Activated CD4-positive, alpha-beta T cell treated with anti-CD3 and anti-CD28 coated beads for 36 hours (primary cell): ENCODE measurements at regions not wholly inside any gene's neighbourhood (a gene's known extent, or its start where the extent isn't known, plus 50 kb on each side); places are given as distances from the start of the nearest gene placed in this dataset.
A peak's percentile ranks its signal among the peaks of the same experiment; 100 is the strongest.

Source experiments
- ATAC-seq: fragments of 200-7000 bp; cut with Tn5 transposase; one replicate; pipeline ENCODE4 v1.10.0; 2021; ENCODE audit warnings: mild to moderate bottlenecking, moderate library complexity
- CTCF ChIA-PET: fragments of 350-600 bp; sonication (Branson Sonifier 250); formaldehyde crosslinking; loops from one replicate; lab custom pipeline; 2021; ENCODE audit warnings: antibody characterized with exemption; lab: Charles Lee
- POLR2A ChIA-PET: fragments of 350-600 bp; sonication (Branson Sonifier 250); formaldehyde crosslinking; loops from one replicate; lab custom pipeline; 2021; ENCODE audit warnings: antibody characterized with exemption, inconsistent platforms; lab: Charles Lee
- DNase-seq: peaks from one replicate; pipeline ENCODE4 v3.0.0-alpha.2; 2020
- H3K27ac Mint-ChIP-seq: one replicate; pipeline ENCODE4 v1.8.0; 2021; ENCODE audit warnings: mixed read lengths
- H3K27me3 Mint-ChIP-seq: one replicate; pipeline ENCODE4 v1.8.0; 2021; ENCODE audit warnings: mixed read lengths
- H3K36me3 Mint-ChIP-seq: one replicate; pipeline ENCODE4 v1.8.0; 2021; ENCODE audit warnings: low read depth, mixed read lengths
- H3K4me1 Mint-ChIP-seq: one replicate; pipeline ENCODE4 v1.8.0; 2021; ENCODE audit warnings: mixed read lengths
- H3K4me3 Mint-ChIP-seq: one replicate; pipeline ENCODE4 v1.8.0; 2021; ENCODE audit warnings: mild to moderate bottlenecking, moderate library complexity, mixed read lengths
- H3K9me3 Mint-ChIP-seq: one replicate; pipeline ENCODE4 v1.8.0; 2021; ENCODE audit warnings: low read depth, mixed read lengths
- intact Hi-C, 2 experiments: fragments of 100-400 bp; cut with DNase I in 1 of 2; cut with micrococcal nuclease in 1 of 2; formaldehyde crosslinking; loops; one replicate each; pipeline versions ENCODE4 v1.14.2 to v1.15.1; 2022 to 2024; cut with DNase I, micrococcal nuclease

- H3K4me1 Mint-ChIP-seq, result no peaks in the 10 kb centered on the region
- no peaks in the 10 kb centered on the region for H3K36me3 Mint-ChIP-seq
- no peaks in the 10 kb centered on the region for H3K9me3 Mint-ChIP-seq
- ATAC-seq (no peak), DNase-seq (no peak)
- no peak overlapping the region for H3K4me3 Mint-ChIP-seq
- intact Hi-C loops, result loop anchor here (10.0 kb wide), 3 partner anchors 45 to 1965 kb away; no protein-coding TSS in a partner anchor
- POLR2A ChIA-PET, result no interaction called here
- peaks cover 10% of the 10 kb centered on the region for H3K27me3 Mint-ChIP-seq
- CTCF ChIA-PET, result interaction anchor here (2.0 kb wide), 1 partner anchor 10 kb away, joined by 5 read pairs; no protein-coding TSS in a partner anchor
- no peak overlapping the region for H3K27ac Mint-ChIP-seq
Measured at GRCh38 chr15:95269242-95270183, 1038.2 kb downstream of the MCTP2 start.

- intact Hi-C loops, result loop anchor here in 1 of 2 experiments (10.0 kb wide), 1 partner anchor 49 kb away; no protein-coding TSS in a partner anchor
- ATAC-seq (no peak), DNase-seq (no peak)
- ChIA-PET CTCF (no interaction called here), POLR2A (no interaction called here)
- no peaks in the 10 kb centered on the region for H3K4me1 Mint-ChIP-seq
- no peak overlapping the region for H3K27ac Mint-ChIP-seq
- H3K4me3 Mint-ChIP-seq, result no peak overlapping the region
- peaks cover 9% of the 10 kb centered on the region for H3K27me3 Mint-ChIP-seq
- no peaks in the 10 kb centered on the region for H3K36me3 Mint-ChIP-seq
- H3K9me3 Mint-ChIP-seq, result no peaks in the 10 kb centered on the region
Measured at GRCh38 chr15:95274101-95274500, 1042.7 kb downstream of the MCTP2 start.

GRCh38 chr15:95277266-95277665, 1045.9 kb downstream of the MCTP2 start:
- H3K27ac Mint-ChIP-seq, result no peak overlapping the region

GRCh38 chr15:95278532-95279245, 1047.3 kb downstream of the MCTP2 start:
- Mint-ChIP-seq H3K27ac (no peak overlapping the region), H3K4me3 (no peak overlapping the region), H3K9me3 (no peaks in the 10 kb centered on the region), H3K4me1 (no peaks in the 10 kb centered on the region), H3K27me3 (peaks cover 11% of the 10 kb centered on the region), H3K36me3 (no peaks in the 10 kb centered on the region)
- ChIA-PET POLR2A (no interaction called here), CTCF (no interaction called here)
- ATAC-seq (no peak), DNase-seq (no peak)
- intact Hi-C loops, result loop anchor here in 1 of 2 experiments (10.0 kb wide), 1 partner anchor 54 kb away; no protein-coding TSS in a partner anchor

More at GRCh38 chr15:95277266-95277665, 1045.9 kb downstream of the MCTP2 start:
- H3K9me3 Mint-ChIP-seq, result no peaks in the 10 kb centered on the region
- no peak for ATAC-seq
- no peak overlapping the region for H3K4me3 Mint-ChIP-seq
- no peaks in the 10 kb centered on the region for H3K4me1 Mint-ChIP-seq
- no peak for DNase-seq
- H3K27me3 Mint-ChIP-seq, result peaks cover 14% of the 10 kb centered on the region
- CTCF ChIA-PET, result interaction anchor here (0.6 to 1.5 kb wide), 2 partner anchors 13 to 207 kb away, joined by 3 to 6 read pairs; no protein-coding TSS in a partner anchor
- POLR2A ChIA-PET, result no interaction called here
- intact Hi-C loops, result loop anchor here in 1 of 2 experiments (10.0 kb wide), 1 partner anchor 52 kb away; no protein-coding TSS in a partner anchor
- no peaks in the 10 kb centered on the region for H3K36me3 Mint-ChIP-seq

- ChIA-PET POLR2A (no interaction called here), CTCF (interaction anchor here (0.6 to 1.8 kb wide), 2 partner anchors 19 to 681 kb away, joined by 3 to 4 read pairs; no protein-coding TSS in a partner anchor)
- Mint-ChIP-seq H3K27me3 (peaks cover 11% of the 10 kb centered on the region), H3K4me3 (no peak overlapping the region), H3K4me1 (peaks cover under 1% of the 10 kb centered on the region), H3K27ac (no peak overlapping the region), H3K9me3 (no peaks in the 10 kb centered on the region), H3K36me3 (no peaks in the 10 kb centered on the region)
- DNase-seq (no peak), ATAC-seq (no peak)
- intact Hi-C loops, result loop anchor here in 1 of 2 experiments (10.0 kb wide), 1 partner anchor 55 kb away; no protein-coding TSS in a partner anchor
Measured at GRCh38 chr15:95279277-95280019, 1048.1 kb downstream of the MCTP2 start.

- no peak for DNase-seq
- no peaks in the 10 kb centered on the region for H3K9me3 Mint-ChIP-seq
- ChIA-PET CTCF (interaction anchor here (1.0 to 1.8 kb wide), 2 partner anchors 11 to 21 kb away, joined by 4 read pairs; no protein-coding TSS in a partner anchor), POLR2A (no interaction called here)
- no peaks in the 10 kb centered on the region for H3K36me3 Mint-ChIP-seq
- ATAC-seq, result no peak
- peaks cover 8% of the 10 kb centered on the region for H3K4me1 Mint-ChIP-seq
- peaks cover 8% of the 10 kb centered on the region for H3K27me3 Mint-ChIP-seq
- intact Hi-C loops, result no loop called here
- no peak overlapping the region for H3K4me3 Mint-ChIP-seq
- no peak overlapping the region for H3K27ac Mint-ChIP-seq
Measured at GRCh38 chr15:95280711-95281110, 1049.3 kb downstream of the MCTP2 start.

GRCh38 chr15:95281470-95281869, 1049.0 kb upstream of the NR2F2 start:
- no peak for DNase-seq
- CTCF ChIA-PET, result no interaction called here
- H3K4me1 Mint-ChIP-seq, result peaks cover 8% of the 10 kb centered on the region

GRCh38 chr15:95284492-95284891, 1046.0 kb upstream of the NR2F2 start:
- H3K36me3 Mint-ChIP-seq, result no peaks in the 10 kb centered on the region
- POLR2A ChIA-PET, result no interaction called here
- H3K4me1 Mint-ChIP-seq, result peaks cover 8% of the 10 kb centered on the region

More at GRCh38 chr15:95281470-95281869, 1049.0 kb upstream of the NR2F2 start:
- Mint-ChIP-seq H3K27me3 (peaks cover 10% of the 10 kb centered on the region), H3K27ac (no peak overlapping the region), H3K36me3 (no peaks in the 10 kb centered on the region), H3K9me3 (no peaks in the 10 kb centered on the region), H3K4me3 (no peak overlapping the region)
- intact Hi-C loops, result no loop called here
- POLR2A ChIA-PET, result no interaction called here
- ATAC-seq, result no peak

GRCh38 chr15:95284933-95285421, 1045.5 kb upstream of the NR2F2 start:
- Mint-ChIP-seq H3K4me3 (no peak overlapping the region), H3K4me1 (peaks cover 8% of the 10 kb centered on the region), H3K9me3 (no peaks in the 10 kb centered on the region), H3K36me3 (no peaks in the 10 kb centered on the region), H3K27me3 (peaks cover 18% of the 10 kb centered on the region), H3K27ac (no peak overlapping the region)
- ChIA-PET CTCF (interaction anchor here (0.9 to 1.2 kb wide), 2 partner anchors 20 to 1071 kb away, joined by 3 to 4 read pairs; no protein-coding TSS in a partner anchor), POLR2A (interaction anchor here (0.7 kb wide), 1 partner anchor 12 kb away, joined by 3 read pairs; no protein-coding TSS in a partner anchor)
- DNase-seq (peak; percentile 15), ATAC-seq (peak; percentile 19)
- intact Hi-C loops, result no loop called here

More at GRCh38 chr15:95284492-95284891, 1046.0 kb upstream of the NR2F2 start:
- Mint-ChIP-seq H3K9me3 (no peaks in the 10 kb centered on the region), H3K4me3 (no peak overlapping the region), H3K27me3 (peaks cover 18% of the 10 kb centered on the region), H3K27ac (no peak overlapping the region)
- CTCF ChIA-PET, result interaction anchor here (1.2 kb wide), 1 partner anchor 1071 kb away, joined by 4 read pairs; no protein-coding TSS in a partner anchor
- intact Hi-C loops, result no loop called here
- DNase-seq (no peak), ATAC-seq (no peak)

- Mint-ChIP-seq H3K36me3 (no peaks in the 10 kb centered on the region), H3K4me1 (peaks cover 8% of the 10 kb centered on the region), H3K4me3 (no peak overlapping the region), H3K27me3 (peaks cover 18% of the 10 kb centered on the region), H3K27ac (no peak overlapping the region), H3K9me3 (no peaks in the 10 kb centered on the region)
- POLR2A ChIA-PET, result no interaction called here
- DNase-seq, result no peak
- no peak for ATAC-seq
- intact Hi-C loops, result no loop called here
- CTCF ChIA-PET, result interaction anchor here (0.9 kb wide), 1 partner anchor 48 kb away, joined by 6 read pairs; no protein-coding TSS in a partner anchor
Measured at GRCh38 chr15:95286352-95286880, 1044.1 kb upstream of the NR2F2 start.
